Coronary artery (tissue), 2 donors: ENCODE measurements at regions not wholly inside any gene's neighbourhood (a gene's known extent, or its start where the extent isn't known, plus 50 kb on each side); places are given as distances from the start of the nearest gene placed in this dataset.

Experiments used
- DNase-seq: peaks from one replicate; pipeline ENCODE4 v3.0.0-alpha.2; 2017; ENCODE audit warnings: low spot score
- H3K27ac ChIP-seq, 2 donors: fragments of 200-600 bp; sonication (generic); one replicate each; pipeline ENCODE4 v1.5.1; 2016 to 2019
- H3K4me3 ChIP-seq: fragments of 200-600 bp; sonication (generic); 2 replicates; pipeline ENCODE4 v1.5.1; 2016; ENCODE audit warnings: mild to moderate bottlenecking, moderate library complexity
- CTCF ChIP-seq: fragments of 200-600 bp; sonication (generic); IDR thresholded peaks from one replicate; pipeline ENCODE4 v1.5.1; 2019; ENCODE audit warnings: antibody characterized with exemption

GRCh38 chr16:9607515-9608230 lies 516.2 kb downstream of the HAPSTR1 start:
- TF ChIP-seq CTCF = no peak
- Histone ChIP-seq H3K4me3 (no peak overlapping the region), H3K27ac (no peak overlapping the region)
- no peak for DNase-seq

GRCh38 chr16:9610727-9611126 lies 519.3 kb downstream of the HAPSTR1 start:
- no peak overlapping the region for H3K27ac ChIP-seq
- no peak for DNase-seq
- TF ChIP-seq CTCF = no peak
- no peak overlapping the region for H3K4me3 ChIP-seq

GRCh38 chr16:9612267-9612666 lies 520.8 kb downstream of the HAPSTR1 start:
- DNase-seq = no peak
- H3K4me3 ChIP-seq = no peak overlapping the region
- no peak for TF ChIP-seq CTCF
- no peak overlapping the region for H3K27ac ChIP-seq

- no peak for TF ChIP-seq CTCF
- no peak for DNase-seq
- H3K4me3 ChIP-seq = no peak overlapping the region
- H3K27ac ChIP-seq = no peak overlapping the region
These were observed 522.9 kb downstream of the HAPSTR1 start for GRCh38 chr16:9614389-9614788.

- TF ChIP-seq CTCF = no peak
- DNase-seq = no peak
- Histone ChIP-seq H3K27ac (no peak overlapping the region), H3K4me3 (no peak overlapping the region)
These were observed 530.8 kb downstream of the HAPSTR1 start for GRCh38 chr16:9622268-9622667.

- Histone ChIP-seq H3K27ac (no peak overlapping the region), H3K4me3 (no peak overlapping the region)
- no peak for TF ChIP-seq CTCF
- no peak for DNase-seq
These were observed 533.7 kb downstream of the HAPSTR1 start for GRCh38 chr16:9625122-9625521.

GRCh38 chr16:9627427-9627826 lies 536.0 kb downstream of the HAPSTR1 start:
- DNase-seq = no peak
- H3K27ac ChIP-seq = no peak overlapping the region
- TF ChIP-seq CTCF = no peak

More at GRCh38 chr16:9627427-9627826, 536.0 kb downstream of the HAPSTR1 start:
- H3K4me3 ChIP-seq = no peak overlapping the region
